Gastrocnemius medialis (tissue), 4 donors: ENCODE measurements at regions not wholly inside any gene's neighbourhood (a gene's known extent, or its start where the extent isn't known, plus 50 kb on each side); places are given as distances from the start of the nearest gene placed in this dataset.

ENCODE experiments used
- CTCF ChIP-seq, 5 experiments: fragments of 450-650 bp in 3 of 5; fragments of 200-600 bp in 2 of 5; sonication (generic) in 2 of 5; IDR thresholded peaks in 4 of 5; conservative IDR thresholded peaks in 1 of 5; 1 replicate in 4 of 5; 2 replicates in 1 of 5; pipeline ENCODE4 v1.5.1; 2016 to 2019; ENCODE audit warnings: antibody characterized with exemption in 5 of 5, mild to moderate bottlenecking in 3 of 5, moderate library complexity in 3 of 5
- POLR2A ChIP-seq, 2 donors: fragments of 450-650 bp; IDR thresholded peaks; one replicate each; pipeline ENCODE4 v1.6.1; 2017; ENCODE audit warnings: antibody characterized with exemption in 2 of 2, mild to moderate bottlenecking in 2 of 2, moderate library complexity in 2 of 2

GRCh38 chr3:31013843-31014242, 119.4 kb upstream of the GADL1 start:
- TF ChIP-seq CTCF (IDR thresholded peaks at IDR 0.05 in 4 of 5, conservative IDR thresholded peaks at IDR 0.05 in 1 of 5) = no peak
- no peak for TF ChIP-seq POLR2A (IDR thresholded peaks at IDR 0.05)
